ENCODE measurements at regions not wholly inside any gene's neighbourhood (a gene's known extent, or its start where the extent isn't known, plus 50 kb on each side); places are given as distances from the start of the nearest gene placed in this dataset.
A peak's percentile ranks its signal among the peaks of the same experiment; 100 is the strongest.

DNA sequence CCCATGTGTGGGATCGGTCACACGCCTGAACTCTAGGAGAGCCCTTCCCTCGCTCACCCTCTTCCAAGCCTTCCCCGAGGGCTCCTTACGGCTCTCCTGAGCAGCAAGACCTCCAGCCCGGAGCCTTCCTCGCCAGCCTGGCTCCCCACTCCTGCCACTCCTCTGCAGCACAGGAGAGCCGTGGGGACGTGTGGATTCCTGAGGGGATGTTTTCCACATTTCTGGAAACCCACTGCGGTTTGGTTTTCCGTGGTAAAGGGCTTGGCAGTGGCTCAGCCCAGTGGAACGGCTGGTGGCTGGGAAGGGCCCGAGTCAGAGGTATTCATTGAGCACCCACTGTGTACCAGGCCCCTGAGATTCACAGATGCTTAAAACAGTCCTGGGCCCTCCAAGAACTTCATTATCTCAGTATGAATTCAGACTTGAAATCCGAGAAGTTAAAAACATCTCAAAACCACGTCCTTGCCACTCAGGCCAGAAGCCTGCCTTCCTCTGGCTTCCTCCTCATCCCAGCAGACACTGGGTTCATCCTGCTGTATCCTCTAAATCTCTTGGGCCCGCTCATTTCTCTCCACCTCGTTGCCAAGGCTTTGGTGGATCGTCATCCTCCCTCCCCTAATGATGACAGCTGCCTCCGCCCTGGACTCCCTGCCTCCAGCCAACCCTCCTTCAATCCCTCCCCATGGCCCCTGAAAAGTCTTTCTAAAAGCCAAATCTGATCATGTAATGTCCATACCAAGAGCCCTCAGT is 109.6 kb downstream of the FGF18 start:
- H3K4me3 ChIP-seq (ENCODE audit: low read depth, low read length) = no peak overlapping the region
- FAIRE-seq (no peak), DNase-seq (ENCODE audit: low read depth) (no peak)
- no peaks in the 10 kb centered on the region for H3K27me3 ChIP-seq (ENCODE audit: control insufficient read depth, insufficient read depth, low read length)
- TF ChIP-seq, protein P1, sequence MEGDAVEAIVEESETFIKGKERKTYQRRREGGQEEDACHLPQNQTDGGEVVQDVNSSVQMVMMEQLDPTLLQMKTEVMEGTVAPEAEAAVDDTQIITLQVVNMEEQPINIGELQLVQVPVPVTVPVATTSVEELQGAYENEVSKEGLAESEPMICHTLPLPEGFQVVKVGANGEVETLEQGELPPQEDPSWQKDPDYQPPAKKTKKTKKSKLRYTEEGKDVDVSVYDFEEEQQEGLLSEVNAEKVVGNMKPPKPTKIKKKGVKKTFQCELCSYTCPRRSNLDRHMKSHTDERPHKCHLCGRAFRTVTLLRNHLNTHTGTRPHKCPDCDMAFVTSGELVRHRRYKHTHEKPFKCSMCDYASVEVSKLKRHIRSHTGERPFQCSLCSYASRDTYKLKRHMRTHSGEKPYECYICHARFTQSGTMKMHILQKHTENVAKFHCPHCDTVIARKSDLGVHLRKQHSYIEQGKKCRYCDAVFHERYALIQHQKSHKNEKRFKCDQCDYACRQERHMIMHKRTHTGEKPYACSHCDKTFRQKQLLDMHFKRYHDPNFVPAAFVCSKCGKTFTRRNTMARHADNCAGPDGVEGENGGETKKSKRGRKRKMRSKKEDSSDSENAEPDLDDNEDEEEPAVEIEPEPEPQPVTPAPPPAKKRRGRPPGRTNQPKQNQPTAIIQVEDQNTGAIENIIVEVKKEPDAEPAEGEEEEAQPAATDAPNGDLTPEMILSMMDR (IDR thresholded peaks at IDR 0.05; ENCODE audit: insufficient read depth, low read length, severe bottlenecking) = no peak
- H3K36me3 ChIP-seq (ENCODE audit: control insufficient read depth, insufficient read depth, low read length) = no peaks in the 10 kb centered on the region

- Histone ChIP-seq H3K4me3 (ENCODE audit: low read depth, low read length) (no peak overlapping the region), H3K27me3 (ENCODE audit: control insufficient read depth, insufficient read depth, low read length) (peaks cover 1% of the 10 kb centered on the region), H3K36me3 (ENCODE audit: control insufficient read depth, insufficient read depth, low read length) (no peaks in the 10 kb centered on the region)
- no peak for DNase-seq (ENCODE audit: low read depth)
- TF ChIP-seq, protein P1 (IDR thresholded peaks at IDR 0.05; ENCODE audit: insufficient read depth, low read length, severe bottlenecking) = no peak
- no peak for FAIRE-seq
Measured at GRCh38 chr5:171531638-171532037, 112.2 kb downstream of the FGF18 start.

GRCh38 chr5:171533153-171533552 is 113.7 kb downstream of the FGF18 start:
- TF ChIP-seq, protein P1 (IDR thresholded peaks at IDR 0.05; ENCODE audit: insufficient read depth, low read length, severe bottlenecking) = no peak
- Histone ChIP-seq H3K4me3 (ENCODE audit: low read depth, low read length) (no peak overlapping the region), H3K27me3 (ENCODE audit: control insufficient read depth, insufficient read depth, low read length) (peaks cover 1% of the 10 kb centered on the region), H3K36me3 (ENCODE audit: control insufficient read depth, insufficient read depth, low read length) (no peaks in the 10 kb centered on the region)
- FAIRE-seq (no peak), DNase-seq (ENCODE audit: low read depth) (no peak)

DNA sequence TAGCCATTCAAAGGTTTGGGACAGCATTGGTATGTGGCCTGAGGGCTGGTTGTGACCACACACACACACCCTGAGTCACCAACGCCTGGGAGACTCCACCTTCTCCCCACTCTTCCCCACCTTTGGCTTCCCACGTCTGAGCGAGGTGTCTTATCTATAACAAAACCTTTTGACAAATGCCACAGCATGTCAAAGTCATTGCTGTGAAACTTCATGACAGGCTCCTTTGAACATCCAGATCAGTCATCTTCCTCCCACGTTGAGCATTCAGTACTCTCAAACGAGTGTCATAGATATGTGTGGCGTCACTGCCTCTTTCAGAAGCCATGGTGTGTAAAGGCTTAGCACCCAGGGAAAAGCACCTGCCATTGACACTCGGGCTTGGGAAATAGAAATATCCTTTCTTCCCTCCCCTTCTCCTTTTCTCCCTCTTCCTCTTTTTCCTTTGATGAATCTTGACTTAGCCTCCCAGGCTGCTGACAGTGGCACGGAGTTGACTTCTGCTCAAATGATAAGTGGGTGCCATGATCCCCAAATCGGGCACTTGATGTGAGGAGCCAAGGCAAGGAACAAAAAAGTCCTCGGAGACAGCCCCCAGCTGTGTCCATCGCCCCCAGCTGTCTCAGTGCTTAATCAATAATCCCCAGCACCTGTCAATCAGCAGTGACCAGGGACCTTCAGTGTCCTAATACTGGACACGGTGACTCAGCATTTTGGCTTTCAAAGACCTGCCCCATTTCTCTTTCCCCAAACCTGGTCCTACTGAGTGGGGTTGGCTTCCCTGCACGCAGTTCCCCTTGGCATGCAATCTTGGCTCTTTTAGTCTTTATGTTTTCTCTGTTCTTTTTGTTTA is 114.8 kb downstream of the FGF18 start:
- H3K4me3 ChIP-seq (ENCODE audit: low read depth, low read length) = no peak overlapping the region
- DNase-seq (ENCODE audit: low read depth) = peak; percentile 27
- peaks cover 1% of the 10 kb centered on the region for H3K27me3 ChIP-seq (ENCODE audit: control insufficient read depth, insufficient read depth, low read length)
- TF ChIP-seq, protein P1 (IDR thresholded peaks at IDR 0.05; ENCODE audit: insufficient read depth, low read length, severe bottlenecking) = no peak
- no peak for FAIRE-seq
- H3K36me3 ChIP-seq (ENCODE audit: control insufficient read depth, insufficient read depth, low read length) = no peaks in the 10 kb centered on the region

GRCh38 chr5:171535162-171535561 is 115.7 kb downstream of the FGF18 start:
- FAIRE-seq = no peak
- Histone ChIP-seq H3K27me3 (ENCODE audit: control insufficient read depth, insufficient read depth, low read length) (peaks cover 1% of the 10 kb centered on the region), H3K4me3 (ENCODE audit: low read depth, low read length) (no peak overlapping the region), H3K36me3 (ENCODE audit: control insufficient read depth, insufficient read depth, low read length) (no peaks in the 10 kb centered on the region)
- TF ChIP-seq, protein P1 (IDR thresholded peaks at IDR 0.05; ENCODE audit: insufficient read depth, low read length, severe bottlenecking) = no peak
- no peak for DNase-seq (ENCODE audit: low read depth)

Data from bronchial epithelial cell (primary cell).